GM13976 (cell line): ENCODE measurements at regions not wholly inside any gene's neighbourhood (a gene's known extent, or its start where the extent isn't known, plus 50 kb on each side); places are given as distances from the start of the nearest gene placed in this dataset.

Experiments
- DNase-seq: peaks from one replicate; pipeline ENCODE4 v3.0.0; 2012; ENCODE audit warnings: low spot score
- CTCF ChIP-seq: IDR thresholded peaks from 2 replicates; pipeline ENCODE4 v1.5.1; 2012; ENCODE audit warnings: borderline replicate concordance, mild to moderate bottlenecking; ENCODE audit not compliant: insufficient read depth; ENCODE audit errors: extremely low read depth, missing control alignments, control extremely low read depth
- in situ Hi-C: fragments of 300-500 bp; cut with MboI; formaldehyde crosslinking; loops from one replicate; pipeline ENCODE4 v1.12.0; 2022; ENCODE audit warnings: low sequenced_read_pairs, mixed read lengths, inconsistent platforms; ENCODE audit not compliant: unreplicated experiment

GRCh38 chr6:78308025-78308424 lies 559.3 kb upstream of the IRAK1BP1 start:
- in situ Hi-C loops: no loop called here
- DNase-seq: no peak
- no peak for TF ChIP-seq CTCF

- no peak for TF ChIP-seq CTCF
- in situ Hi-C loops: no loop called here
- no peak for DNase-seq
Observed at GRCh38 chr6:78322068-78322845, 545.1 kb upstream of the IRAK1BP1 start.

GRCh38 chr6:78324213-78324612 lies 543.1 kb upstream of the IRAK1BP1 start:
- no peak for DNase-seq
- TF ChIP-seq CTCF: no peak
- in situ Hi-C loops: no loop called here

- no peak for TF ChIP-seq CTCF
- DNase-seq: no peak
- in situ Hi-C loops: no loop called here
Observed at GRCh38 chr6:78340755-78341154, 526.6 kb upstream of the IRAK1BP1 start.

GRCh38 chr6:78345882-78346281 lies 521.5 kb upstream of the IRAK1BP1 start:
- in situ Hi-C loops: no loop called here
- DNase-seq: no peak
- TF ChIP-seq CTCF: no peak

- no peak for TF ChIP-seq CTCF
- DNase-seq: no peak
- in situ Hi-C loops: no loop called here
Observed at GRCh38 chr6:78347191-78347916, 520.0 kb upstream of the IRAK1BP1 start.
